Endothelial cell of umbilical vein (primary cell): ENCODE measurements at regions not wholly inside any gene's neighbourhood (a gene's known extent, or its start where the extent isn't known, plus 50 kb on each side); places are given as distances from the start of the nearest gene placed in this dataset.

Experiments used
- BruUV-seq: library from RNA; stranded (reverse); fragments of 400-500 nt; replicated peaks from 2 replicates; lab custom pipeline; 2021; lab: Mats Ljungman, UMichigan
- CTCF ChIA-PET: fragments of 300-600, 350-600 bp; sonication (Branson Sonifier 250); formaldehyde crosslinking; loops from one replicate; lab custom pipeline; 2021; ENCODE audit warnings: antibody characterized with exemption, inconsistent platforms; lab: Charles Lee
- POLR2A ChIA-PET: fragments of 300-600, 350-600 bp; sonication (Branson Sonifier 250); formaldehyde crosslinking; loops from one replicate; lab custom pipeline; 2021; ENCODE audit warnings: antibody characterized with exemption, inconsistent platforms; lab: Charles Lee
- DNase-seq: peaks from one replicate; pipeline ENCODE4 v3.0.0-alpha.2; 2011; ENCODE audit warnings: low read depth, low spot score
- FAIRE-seq: peaks from 2 replicates; lab custom pipeline; 2011; peaks lifted over from hg19 to GRCh38; lab: Jason Lieb, UNC
- H2AFZ ChIP-seq: 2 replicates; pipeline ENCODE4 v1.6.0; 2012; ENCODE audit warnings: low read depth, low read length, control low read depth, inconsistent platforms
- H3K27ac ChIP-seq: 2 replicates; pipeline ENCODE4 v1.5.1; 2011; ENCODE audit warnings: low read depth, mild to moderate bottlenecking, control low read depth, low read length, moderate library complexity; ENCODE audit not compliant: insufficient read depth
- H3K27me3 ChIP-seq, 2 experiments: 2 replicates each; pipeline versions ENCODE4 v1.6.0 to v1.6.1; 2011; ENCODE audit warnings: low read length in 2 of 2, mixed read lengths in 1 of 2; ENCODE audit not compliant: control insufficient read depth in 2 of 2, insufficient read depth in 2 of 2
- H3K36me3 ChIP-seq, 2 experiments: 2 replicates in 1 of 2; 3 replicates in 1 of 2; pipeline ENCODE4 v1.5.1; 2011; ENCODE audit warnings: low read length in 2 of 2, mild to moderate bottlenecking in 1 of 2, moderate library complexity in 1 of 2; ENCODE audit not compliant: control insufficient read depth in 2 of 2, insufficient read depth in 2 of 2; ENCODE audit errors: extremely low read depth in 1 of 2
- H3K4me1 ChIP-seq: 3 replicates; pipeline ENCODE4 v1.5.1; 2011; ENCODE audit warnings: mild to moderate bottlenecking, low read length; ENCODE audit not compliant: control insufficient read depth, insufficient read depth; ENCODE audit errors: extremely low read depth
- H3K4me2 ChIP-seq: 2 replicates; pipeline ENCODE4 v1.6.1; 2011; ENCODE audit warnings: low read length, control low read depth, mixed read lengths; ENCODE audit not compliant: insufficient read depth
- H3K4me3 ChIP-seq, 3 experiments: fragments of 200-600 bp in 1 of 3; sonication (generic), shearing (Covaris generic) in 1 of 3; replicated peaks in 1 of 3; 2 replicates each; pipeline ENCODE4 v1.5.1; 2011 to 2016; ENCODE audit warnings: control low read depth in 3 of 3, low read length in 3 of 3, mild to moderate bottlenecking in 2 of 3, inconsistent platforms in 1 of 3, low read depth in 1 of 3, moderate library complexity in 1 of 3; ENCODE audit not compliant: insufficient read depth in 1 of 3
- H3K79me2 ChIP-seq: 2 replicates; pipeline ENCODE4 v1.6.0; 2012; ENCODE audit warnings: low read length, inconsistent platforms; ENCODE audit not compliant: control insufficient read depth, insufficient read depth
- H3K9ac ChIP-seq: replicated peaks from 2 replicates; pipeline ENCODE3; 2011; ENCODE audit warnings: low read length, control low read depth; ENCODE audit not compliant: insufficient read depth; ENCODE audit errors: extremely low read depth
- H3K9me1 ChIP-seq: replicated peaks from 3 replicates; pipeline ENCODE4 v1.6.0; 2011; ENCODE audit warnings: mild to moderate bottlenecking, low read length; ENCODE audit not compliant: control insufficient read depth, insufficient read depth; ENCODE audit errors: extremely low read depth
- H3K9me3 ChIP-seq: replicated peaks from 2 replicates; pipeline ENCODE4 v1.5.1; 2012; ENCODE audit warnings: low read length, inconsistent platforms; ENCODE audit not compliant: control insufficient read depth, insufficient read depth
- H4K20me1 ChIP-seq: replicated peaks from 2 replicates; pipeline ENCODE3; 2011; ENCODE audit warnings: mild to moderate bottlenecking, low read length; ENCODE audit not compliant: control insufficient read depth, insufficient read depth; ENCODE audit errors: extremely low read depth
- CTCF ChIP-seq, 2 donors: IDR thresholded peaks; 1 replicate in 1 of 2; 2 replicates in 1 of 2; pipeline ENCODE4 v1.5.1; 2011; ENCODE audit warnings: low read length in 2 of 2, mild to moderate bottlenecking in 2 of 2, moderate library complexity in 2 of 2, control low read depth in 1 of 2, inconsistent platforms in 1 of 2, low read depth in 1 of 2; ENCODE audit not compliant: insufficient read depth in 1 of 2; ENCODE audit errors: extremely low read depth in 1 of 2
- EZH2 ChIP-seq: IDR thresholded peaks from 2 replicates; pipeline ENCODE4 v1.6.1; 2012; ENCODE audit warnings: borderline replicate concordance, low read depth, mild to moderate bottlenecking, moderate library complexity, low read length, inconsistent platforms; ENCODE audit not compliant: severe bottlenecking
- FOS ChIP-seq: IDR thresholded peaks from 2 replicates; pipeline ENCODE4 v1.6.1; 2011; ENCODE audit warnings: mild to moderate bottlenecking, low read length, moderate library complexity, borderline replicate concordance; ENCODE audit not compliant: insufficient read depth
- GATA2 ChIP-seq: IDR thresholded peaks from 2 replicates; pipeline ENCODE4 v1.7.0; 2011; ENCODE audit warnings: low read depth, mild to moderate bottlenecking, moderate library complexity, mixed read lengths, low read length; ENCODE audit not compliant: insufficient read length, insufficient read depth
- JUN ChIP-seq: IDR thresholded peaks from 2 replicates; pipeline ENCODE4 v1.6.1; 2011; ENCODE audit warnings: borderline replicate concordance, low read depth; ENCODE audit not compliant: insufficient read length, insufficient read depth
- MYC ChIP-seq: IDR thresholded peaks from one replicate; pipeline ENCODE4 v1.6.1; 2011; ENCODE audit warnings: mild to moderate bottlenecking, low read depth, low read length
- POLR2A ChIP-seq: IDR thresholded peaks from 2 replicates; pipeline ENCODE4 v1.6.1; 2012; ENCODE audit warnings: low read depth, mild to moderate bottlenecking, control low read depth, low read length
- POLR2AphosphoS5 ChIP-seq: IDR thresholded peaks from 2 replicates; pipeline ENCODE4 v1.6.1; 2012; ENCODE audit warnings: low read depth, mild to moderate bottlenecking, control low read depth, low read length, moderate library complexity; ENCODE audit not compliant: insufficient read depth
- dilution Hi-C: fragments of 300-500 bp; cut with MboI; formaldehyde crosslinking; loops from one replicate; pipeline ENCODE4 v1.15.0; 2019; ENCODE audit warnings: low sequenced_read_pairs; ENCODE audit not compliant: extremely low pct_ligation_motif_present
- intact Hi-C: fragments of 100-400 bp; cut with micrococcal nuclease; formaldehyde crosslinking; loops from one replicate; pipeline ENCODE4 v1.10.0; 2022
- TF ChIP-seq, protein P1 (sequence below): IDR thresholded peaks from 2 replicates; pipeline ENCODE4 v1.6.1; 2011; ENCODE audit not compliant: insufficient read depth, insufficient read length

DNA sequence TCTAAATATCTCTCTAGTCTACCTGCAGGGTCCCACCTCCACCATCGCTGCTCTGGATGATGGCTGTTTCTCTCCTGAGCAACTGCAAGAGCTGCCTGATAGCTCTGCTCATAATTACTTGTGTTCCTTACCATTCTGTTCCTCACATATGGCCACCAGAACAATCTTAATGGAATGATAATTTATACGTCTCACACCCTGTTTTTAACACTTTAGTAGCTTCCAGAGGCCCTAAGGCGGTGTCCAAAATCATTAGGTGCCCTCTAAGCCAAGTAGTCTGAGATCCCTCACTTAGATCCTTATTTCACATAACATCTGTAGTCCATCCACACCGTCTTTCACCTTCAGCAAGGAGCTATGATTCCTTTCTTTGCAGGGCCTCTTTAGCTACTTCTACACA, 373.3 kb downstream of the GBE1 start:
- dilution Hi-C loops = no loop called here
- CTCF ChIA-PET = interaction anchor here (2.8 kb wide), 1 partner anchor 35 kb away, joined by 10 read pairs; no protein-coding TSS in a partner anchor

More for the DNA sequence above, 373.3 kb downstream of the GBE1 start:
- no peak overlapping the region for H3K9ac ChIP-seq
- H3K4me3 ChIP-seq = no peak overlapping the region
- no peaks in the 10 kb centered on the region for H3K79me2 ChIP-seq
- intact Hi-C loops = no loop called here
- no peak for FAIRE-seq
- no TSS peak for BruUV-seq
- H2AFZ ChIP-seq = no peak overlapping the region
- no peak overlapping the region for H3K27ac ChIP-seq
- H3K4me1 ChIP-seq = no peaks in the 10 kb centered on the region
- no peaks in the 10 kb centered on the region for H3K36me3 ChIP-seq
- H4K20me1 ChIP-seq = no peaks in the 10 kb centered on the region
- TF ChIP-seq JUN (no peak), GATA2 (no peak), CTCF (IDR thresholded peaks at IDR 0.05; ENCODE audit: extremely low read depth in 1 of 2, insufficient read depth in 1 of 2, low read depth in 1 of 2, low read length in 2 of 2) (no peak), POLR2AphosphoS5 (no peak), MYC (no peak), EZH2 (no peak), POLR2A (no peak), FOS (no peak)
- TF ChIP-seq, protein P1, sequence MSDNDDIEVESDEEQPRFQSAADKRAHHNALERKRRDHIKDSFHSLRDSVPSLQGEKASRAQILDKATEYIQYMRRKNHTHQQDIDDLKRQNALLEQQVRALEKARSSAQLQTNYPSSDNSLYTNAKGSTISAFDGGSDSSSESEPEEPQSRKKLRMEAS = no peak
- H3K4me2 ChIP-seq = no peak overlapping the region
- H3K9me1 ChIP-seq = no peaks in the 10 kb centered on the region
- POLR2A ChIA-PET = no interaction called here
- H3K27me3 ChIP-seq = no peaks in the 10 kb centered on the region
- no peaks in the 10 kb centered on the region for H3K9me3 ChIP-seq
- no peak for DNase-seq
